ENCODE measurements at regions not wholly inside any gene's neighbourhood (a gene's known extent, or its start where the extent isn't known, plus 50 kb on each side); places are given as distances from the start of the nearest gene placed in this dataset.
"Not testable (repeated sequence)": the region's sequence is repeated elsewhere in the genome, so short reads cannot be mapped to it uniquely, and the experiment has no call there.

DNA sequence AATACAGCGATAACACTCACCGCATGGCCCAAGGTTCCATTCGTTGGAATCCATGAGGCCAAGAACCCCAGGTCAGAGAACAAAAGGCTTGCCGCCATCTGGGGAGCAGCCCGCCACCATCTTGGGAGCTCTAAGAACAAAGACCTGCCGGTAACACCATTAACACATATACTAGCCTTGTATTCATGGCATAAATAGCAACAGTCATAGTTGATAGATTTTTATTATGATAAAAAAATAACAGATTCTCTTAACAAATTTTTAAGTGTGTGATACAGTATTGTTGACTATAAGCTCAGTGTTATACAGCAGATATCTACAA lies 309.4 kb downstream of the GLUD2 start:
- no peak overlapping the region for H3K27ac Mint-ChIP-seq
- no peaks in the 10 kb centered on the region for H3K27me3 Mint-ChIP-seq (ENCODE audit: insufficient read depth)
- DNase-seq: no peak
- TF ChIP-seq, protein P1, sequence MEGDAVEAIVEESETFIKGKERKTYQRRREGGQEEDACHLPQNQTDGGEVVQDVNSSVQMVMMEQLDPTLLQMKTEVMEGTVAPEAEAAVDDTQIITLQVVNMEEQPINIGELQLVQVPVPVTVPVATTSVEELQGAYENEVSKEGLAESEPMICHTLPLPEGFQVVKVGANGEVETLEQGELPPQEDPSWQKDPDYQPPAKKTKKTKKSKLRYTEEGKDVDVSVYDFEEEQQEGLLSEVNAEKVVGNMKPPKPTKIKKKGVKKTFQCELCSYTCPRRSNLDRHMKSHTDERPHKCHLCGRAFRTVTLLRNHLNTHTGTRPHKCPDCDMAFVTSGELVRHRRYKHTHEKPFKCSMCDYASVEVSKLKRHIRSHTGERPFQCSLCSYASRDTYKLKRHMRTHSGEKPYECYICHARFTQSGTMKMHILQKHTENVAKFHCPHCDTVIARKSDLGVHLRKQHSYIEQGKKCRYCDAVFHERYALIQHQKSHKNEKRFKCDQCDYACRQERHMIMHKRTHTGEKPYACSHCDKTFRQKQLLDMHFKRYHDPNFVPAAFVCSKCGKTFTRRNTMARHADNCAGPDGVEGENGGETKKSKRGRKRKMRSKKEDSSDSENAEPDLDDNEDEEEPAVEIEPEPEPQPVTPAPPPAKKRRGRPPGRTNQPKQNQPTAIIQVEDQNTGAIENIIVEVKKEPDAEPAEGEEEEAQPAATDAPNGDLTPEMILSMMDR (IDR thresholded peaks at IDR 0.05): no peak
- no peaks in the 10 kb centered on the region for H3K36me3 Mint-ChIP-seq (ENCODE audit: low read depth)
- H3K4me1 Mint-ChIP-seq (ENCODE audit: low read depth): no peaks in the 10 kb centered on the region
- no peak overlapping the region for H3K4me3 Mint-ChIP-seq
- H3K9me3 Mint-ChIP-seq: no peaks in the 10 kb centered on the region

DNA sequence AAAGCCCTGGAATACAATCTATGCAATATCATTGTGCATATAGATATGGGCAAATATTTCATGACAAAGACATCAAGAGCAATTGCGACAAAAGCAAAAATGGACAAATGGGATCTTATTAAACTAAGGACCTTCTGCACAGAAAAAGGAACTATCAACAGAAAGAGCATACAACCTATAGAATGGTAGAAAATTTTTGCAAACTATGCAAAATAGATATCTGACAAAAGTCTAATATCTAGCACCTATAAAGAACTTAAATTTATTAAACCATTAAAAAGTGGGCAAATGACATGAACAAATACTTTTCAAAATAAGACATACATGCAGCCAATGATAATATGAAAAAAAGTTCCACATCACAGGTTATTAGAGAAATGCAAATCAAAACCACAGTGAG lies 312.9 kb downstream of the GLUD2 start:
- Mint-ChIP-seq H3K9me3 (peaks cover 11% of the 10 kb centered on the region; the same call in 1 of the 2 replicates), H3K4me3 (no peak overlapping the region), H3K27me3 (ENCODE audit: insufficient read depth) (no peaks in the 10 kb centered on the region), H3K4me1 (ENCODE audit: low read depth) (no peaks in the 10 kb centered on the region), H3K36me3 (ENCODE audit: low read depth) (no peaks in the 10 kb centered on the region), H3K27ac (no peak overlapping the region)
- DNase-seq: no peak
- TF ChIP-seq, protein P1 (IDR thresholded peaks at IDR 0.05): no peak

DNA sequence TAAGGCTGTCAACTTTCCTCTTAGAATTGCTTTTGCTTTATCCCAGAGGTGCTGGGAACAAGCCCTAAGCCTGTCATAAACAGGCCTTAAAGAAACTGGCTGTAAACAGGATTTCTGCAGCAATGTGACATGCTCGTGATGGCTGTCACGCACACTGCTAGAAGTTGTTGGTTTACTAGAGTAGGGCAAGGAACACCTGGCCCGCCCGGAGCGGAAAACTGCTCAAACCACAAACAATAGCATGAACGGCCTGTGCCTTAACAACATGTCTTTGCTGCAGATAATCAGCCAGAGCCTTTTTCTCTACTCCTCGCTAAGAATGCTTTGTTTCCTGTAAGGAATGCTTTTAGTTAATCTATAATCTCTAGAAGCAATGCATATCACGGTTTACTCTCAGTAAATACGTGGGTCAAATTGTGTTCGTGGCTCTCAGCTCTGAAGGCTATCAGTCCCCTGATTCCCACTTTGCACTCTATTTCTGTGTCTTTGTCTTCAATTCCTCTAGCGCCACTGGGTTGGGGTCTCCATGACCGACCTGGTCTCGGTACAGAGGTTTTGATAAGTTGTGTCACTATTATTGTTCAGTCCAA lies 318.3 kb downstream of the GLUD2 start:
- H3K9me3 Mint-ChIP-seq: peaks cover 13% of the 10 kb centered on the region; the same call in 1 of the 2 replicates
- no peaks in the 10 kb centered on the region for H3K4me1 Mint-ChIP-seq (ENCODE audit: low read depth)
- no peak for DNase-seq
- H3K27ac Mint-ChIP-seq: no peak overlapping the region
- H3K4me3 Mint-ChIP-seq: no peak overlapping the region
- TF ChIP-seq, protein P1 (IDR thresholded peaks at IDR 0.05): no peak
- H3K36me3 Mint-ChIP-seq (ENCODE audit: low read depth): no peaks in the 10 kb centered on the region
- no peaks in the 10 kb centered on the region for H3K27me3 Mint-ChIP-seq (ENCODE audit: insufficient read depth)

DNA sequence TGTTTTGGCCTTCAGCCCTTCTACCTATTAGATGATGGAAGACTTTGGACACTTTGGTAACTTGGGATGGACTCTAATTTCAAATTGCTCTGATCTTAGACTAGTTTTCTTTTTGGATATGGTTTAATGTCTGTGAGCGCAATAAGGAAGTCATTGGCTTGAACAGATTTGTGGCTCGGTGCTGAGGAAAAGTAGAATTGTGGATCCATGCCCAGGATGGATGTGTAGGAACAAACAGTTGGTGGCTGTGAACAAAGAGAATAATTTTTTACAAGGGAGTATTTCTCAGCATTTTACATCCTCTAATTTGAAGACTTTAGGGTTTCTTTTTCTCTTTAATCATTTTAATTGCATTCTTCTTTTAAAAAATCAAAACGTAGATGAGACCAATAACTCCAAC lies 327.1 kb downstream of the GLUD2 start:
- Mint-ChIP-seq H3K27me3 (ENCODE audit: insufficient read depth) (no peaks in the 10 kb centered on the region), H3K27ac (no peak overlapping the region), H3K36me3 (ENCODE audit: low read depth) (no peaks in the 10 kb centered on the region), H3K4me3 (no peak overlapping the region), H3K9me3 (peaks cover 7% of the 10 kb centered on the region; the same call in 1 of the 2 replicates), H3K4me1 (ENCODE audit: low read depth) (no peaks in the 10 kb centered on the region)
- no peak for DNase-seq
- TF ChIP-seq, protein P1 (IDR thresholded peaks at IDR 0.05): no peak

DNA sequence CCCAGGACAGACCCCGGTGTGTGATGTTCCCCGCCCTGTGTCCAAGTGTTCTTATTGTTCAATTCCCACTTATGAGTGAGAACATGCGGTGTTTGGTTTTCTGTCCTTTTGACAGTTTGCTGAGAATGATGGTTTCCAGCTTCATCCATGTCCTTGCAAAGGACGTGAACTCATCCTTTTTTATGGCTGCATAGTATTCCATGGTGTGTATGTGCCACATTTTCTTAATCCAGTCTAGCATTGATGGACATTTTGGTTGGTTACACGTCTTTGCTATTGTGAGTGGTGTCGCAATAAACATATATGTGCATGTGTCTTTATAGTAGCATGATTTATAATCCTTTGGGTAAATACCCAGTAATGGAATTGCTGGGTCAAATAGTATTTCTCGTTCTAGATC lies 334.5 kb downstream of the GLUD2 start:
- not testable (repeated sequence) for H3K27ac Mint-ChIP-seq; H3K4me1 Mint-ChIP-seq (ENCODE audit: low read depth); H3K27me3 Mint-ChIP-seq (ENCODE audit: insufficient read depth); H3K36me3 Mint-ChIP-seq (ENCODE audit: low read depth); DNase-seq; H3K4me3 Mint-ChIP-seq
- H3K9me3 Mint-ChIP-seq: peaks cover 12% of the 10 kb centered on the region; the same call in 1 of the 2 replicates

DNA sequence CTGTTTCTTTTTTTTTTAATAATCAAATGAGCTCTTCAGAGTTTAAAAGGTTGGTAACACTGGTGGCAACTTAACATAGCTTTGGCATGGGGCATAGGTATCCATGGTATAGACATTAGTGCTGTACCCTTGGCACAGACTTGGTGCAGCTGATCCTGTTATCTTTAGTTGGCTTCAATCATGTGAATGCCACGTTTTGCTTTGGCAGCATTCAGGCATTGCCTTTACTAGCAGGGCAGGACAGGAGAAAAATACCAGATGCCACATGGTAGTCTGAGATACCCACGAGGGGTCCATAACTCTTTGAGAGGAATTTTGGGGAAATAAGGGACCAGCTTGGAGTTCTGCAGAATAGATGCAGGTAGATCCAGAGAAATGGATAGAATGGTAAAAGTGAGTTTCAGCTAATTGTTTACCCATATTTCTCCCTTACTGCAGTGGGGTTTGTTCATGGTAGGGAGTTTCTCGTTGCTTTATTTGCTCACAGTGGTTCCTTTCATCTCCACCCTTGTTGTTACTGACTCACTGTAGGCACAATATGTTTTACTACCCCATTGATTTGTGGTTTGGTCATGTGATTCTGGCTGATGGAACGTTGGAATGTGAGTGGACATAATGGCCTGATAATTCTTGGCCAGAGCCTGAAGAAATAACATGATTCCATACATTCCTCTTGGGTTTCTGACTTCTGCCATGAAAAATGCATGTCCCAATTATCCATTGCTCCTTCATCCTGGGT lies 342.7 kb downstream of the GLUD2 start:
- H3K27me3 Mint-ChIP-seq (ENCODE audit: insufficient read depth): no peaks in the 10 kb centered on the region
- TF ChIP-seq, protein P1 (IDR thresholded peaks at IDR 0.05): no peak
- H3K9me3 Mint-ChIP-seq: peaks cover 13% of the 10 kb centered on the region
- no peak overlapping the region for H3K27ac Mint-ChIP-seq
- H3K36me3 Mint-ChIP-seq (ENCODE audit: low read depth): no peaks in the 10 kb centered on the region; the same call in 1 of the 2 replicates
- no peak for DNase-seq
- H3K4me1 Mint-ChIP-seq (ENCODE audit: low read depth): no peaks in the 10 kb centered on the region
- no peak overlapping the region for H3K4me3 Mint-ChIP-seq
